Keratinocyte (primary cell): ENCODE measurements at regions not wholly inside any gene's neighbourhood (a gene's known extent, or its start where the extent isn't known, plus 50 kb on each side); places are given as distances from the start of the nearest gene placed in this dataset.

Experiments used
- DNase-seq: peaks from one replicate; pipeline ENCODE4 v3.0.0-alpha.2; 2011; ENCODE audit warnings: low read depth, missing footprints, low spot score
- FAIRE-seq: peaks from 2 replicates; lab custom pipeline; 2011; peaks lifted over from hg19 to GRCh38; lab: Jason Lieb, UNC
- H2AFZ ChIP-seq: 2 replicates; pipeline ENCODE4 v1.6.0; 2012; ENCODE audit warnings: low read length, control low read depth, inconsistent platforms; ENCODE audit not compliant: control insufficient read depth
- H3K27ac ChIP-seq: 2 replicates; pipeline ENCODE4 v1.5.1; 2011; ENCODE audit warnings: low read length; ENCODE audit not compliant: control insufficient read depth, insufficient read depth
- H3K27me3 ChIP-seq: 3 replicates; pipeline ENCODE4 v1.6.0; 2011; ENCODE audit warnings: low read length; ENCODE audit not compliant: control insufficient read depth, insufficient read depth; ENCODE audit errors: extremely low read depth
- H3K36me3 ChIP-seq, 2 experiments: 2 replicates in 1 of 2; 3 replicates in 1 of 2; pipeline ENCODE4 v1.5.1; 2011; ENCODE audit warnings: low read length in 2 of 2, mild to moderate bottlenecking in 1 of 2; ENCODE audit not compliant: control insufficient read depth in 2 of 2, insufficient read depth in 2 of 2; ENCODE audit errors: extremely low read depth in 1 of 2
- H3K4me1 ChIP-seq: 3 replicates; pipeline ENCODE4 v1.5.1; 2011; ENCODE audit warnings: low read length; ENCODE audit not compliant: control insufficient read depth, insufficient read depth; ENCODE audit errors: extremely low read depth
- H3K4me2 ChIP-seq: 3 replicates; pipeline ENCODE4 v1.6.0; 2011; ENCODE audit warnings: low read depth, low read length; ENCODE audit not compliant: control insufficient read depth, insufficient read depth; ENCODE audit errors: extremely low read depth
- H3K4me3 ChIP-seq, 3 experiments: fragments of 200-600 bp in 1 of 3; sonication (generic) in 1 of 3; 2 replicates in 2 of 3; 3 replicates in 1 of 3; pipeline ENCODE4 v1.5.1; 2011 to 2016; ENCODE audit warnings: low read length in 3 of 3, mild to moderate bottlenecking in 3 of 3, control low read depth in 2 of 3, inconsistent platforms in 1 of 3, low read depth in 1 of 3, mixed read lengths in 1 of 3, mixed run types in 1 of 3, moderate library complexity in 1 of 3; ENCODE audit not compliant: control insufficient read depth in 2 of 3, insufficient read depth in 2 of 3; ENCODE audit errors: extremely low read depth in 1 of 3
- H3K79me2 ChIP-seq: 2 replicates; pipeline ENCODE4 v1.6.0; 2012; ENCODE audit warnings: low read length; ENCODE audit not compliant: control insufficient read depth, insufficient read depth
- H3K9ac ChIP-seq: 3 replicates; pipeline ENCODE4 v1.6.0; 2011; ENCODE audit warnings: low read length; ENCODE audit not compliant: control insufficient read depth, insufficient read depth; ENCODE audit errors: extremely low read depth
- H3K9me1 ChIP-seq: 3 replicates; pipeline ENCODE4 v1.6.0; 2011; ENCODE audit warnings: low read length; ENCODE audit not compliant: control insufficient read depth, insufficient read depth; ENCODE audit errors: extremely low read depth
- H3K9me3 ChIP-seq: 2 replicates; pipeline ENCODE4 v1.5.1; 2012; ENCODE audit warnings: low read depth, low read length; ENCODE audit not compliant: control insufficient read depth
- H4K20me1 ChIP-seq: 3 replicates; pipeline ENCODE4 v1.6.0; 2011; ENCODE audit warnings: low read length; ENCODE audit not compliant: control insufficient read depth, insufficient read depth; ENCODE audit errors: extremely low read depth
- EZH2 ChIP-seq: IDR thresholded peaks from one replicate; pipeline ENCODE4 v1.6.1; 2012; ENCODE audit warnings: inconsistent platforms, mild to moderate bottlenecking, low read length, moderate library complexity
- dilution Hi-C: fragments of 300-500 bp; cut with MboI; formaldehyde crosslinking; loops from one replicate; pipeline ENCODE4 v1.7.0; 2020; ENCODE audit warnings: low sequenced_read_pairs; ENCODE audit not compliant: extremely low pct_ligation_motif_present
- TF ChIP-seq, protein P1 (sequence below), 3 experiments: IDR thresholded peaks in 1 of 3; conservative IDR thresholded peaks in 1 of 3; optimal IDR thresholded peaks in 1 of 3; 2 replicates in 2 of 3; 3 replicates in 1 of 3; pipeline versions ENCODE3 to v1.5.1; 2011; ENCODE audit warnings: low read length in 3 of 3, mild to moderate bottlenecking in 3 of 3, moderate library complexity in 2 of 3, control low read depth in 1 of 3, inconsistent platforms in 1 of 3; ENCODE audit not compliant: insufficient read depth in 2 of 3; ENCODE audit errors: extremely low read depth in 1 of 3

GRCh38 chr10:131727560-131727959, 173.2 kb upstream of the PPP2R2D start:
- H3K9me3 ChIP-seq: peaks cover 22% of the 10 kb centered on the region
- H4K20me1 ChIP-seq: no peaks in the 10 kb centered on the region
- dilution Hi-C loops: no loop called here
- no peak overlapping the region for H3K27ac ChIP-seq
- H3K4me3 ChIP-seq: no peak overlapping the region
- no peak for DNase-seq
- no peak overlapping the region for H3K4me2 ChIP-seq
- H3K36me3 ChIP-seq: no peaks in the 10 kb centered on the region
- H3K79me2 ChIP-seq: no peaks in the 10 kb centered on the region
- H3K9ac ChIP-seq: no peak overlapping the region
- H2AFZ ChIP-seq: no peak overlapping the region
- no peaks in the 10 kb centered on the region for H3K27me3 ChIP-seq
- no peaks in the 10 kb centered on the region for H3K4me1 ChIP-seq
- no peaks in the 10 kb centered on the region for H3K9me1 ChIP-seq
- no peak for FAIRE-seq
- TF ChIP-seq EZH2: no peak
- TF ChIP-seq, protein P1, sequence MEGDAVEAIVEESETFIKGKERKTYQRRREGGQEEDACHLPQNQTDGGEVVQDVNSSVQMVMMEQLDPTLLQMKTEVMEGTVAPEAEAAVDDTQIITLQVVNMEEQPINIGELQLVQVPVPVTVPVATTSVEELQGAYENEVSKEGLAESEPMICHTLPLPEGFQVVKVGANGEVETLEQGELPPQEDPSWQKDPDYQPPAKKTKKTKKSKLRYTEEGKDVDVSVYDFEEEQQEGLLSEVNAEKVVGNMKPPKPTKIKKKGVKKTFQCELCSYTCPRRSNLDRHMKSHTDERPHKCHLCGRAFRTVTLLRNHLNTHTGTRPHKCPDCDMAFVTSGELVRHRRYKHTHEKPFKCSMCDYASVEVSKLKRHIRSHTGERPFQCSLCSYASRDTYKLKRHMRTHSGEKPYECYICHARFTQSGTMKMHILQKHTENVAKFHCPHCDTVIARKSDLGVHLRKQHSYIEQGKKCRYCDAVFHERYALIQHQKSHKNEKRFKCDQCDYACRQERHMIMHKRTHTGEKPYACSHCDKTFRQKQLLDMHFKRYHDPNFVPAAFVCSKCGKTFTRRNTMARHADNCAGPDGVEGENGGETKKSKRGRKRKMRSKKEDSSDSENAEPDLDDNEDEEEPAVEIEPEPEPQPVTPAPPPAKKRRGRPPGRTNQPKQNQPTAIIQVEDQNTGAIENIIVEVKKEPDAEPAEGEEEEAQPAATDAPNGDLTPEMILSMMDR (optimal IDR thresholded peaks at IDR 0.05 in 1 of 3, IDR thresholded peaks at IDR 0.05 in 1 of 3, conservative IDR thresholded peaks at IDR 0.05 in 1 of 3; ENCODE audit: extremely low read depth in 1 of 3, insufficient read depth in 2 of 3, low read length in 3 of 3): no peak

DNA sequence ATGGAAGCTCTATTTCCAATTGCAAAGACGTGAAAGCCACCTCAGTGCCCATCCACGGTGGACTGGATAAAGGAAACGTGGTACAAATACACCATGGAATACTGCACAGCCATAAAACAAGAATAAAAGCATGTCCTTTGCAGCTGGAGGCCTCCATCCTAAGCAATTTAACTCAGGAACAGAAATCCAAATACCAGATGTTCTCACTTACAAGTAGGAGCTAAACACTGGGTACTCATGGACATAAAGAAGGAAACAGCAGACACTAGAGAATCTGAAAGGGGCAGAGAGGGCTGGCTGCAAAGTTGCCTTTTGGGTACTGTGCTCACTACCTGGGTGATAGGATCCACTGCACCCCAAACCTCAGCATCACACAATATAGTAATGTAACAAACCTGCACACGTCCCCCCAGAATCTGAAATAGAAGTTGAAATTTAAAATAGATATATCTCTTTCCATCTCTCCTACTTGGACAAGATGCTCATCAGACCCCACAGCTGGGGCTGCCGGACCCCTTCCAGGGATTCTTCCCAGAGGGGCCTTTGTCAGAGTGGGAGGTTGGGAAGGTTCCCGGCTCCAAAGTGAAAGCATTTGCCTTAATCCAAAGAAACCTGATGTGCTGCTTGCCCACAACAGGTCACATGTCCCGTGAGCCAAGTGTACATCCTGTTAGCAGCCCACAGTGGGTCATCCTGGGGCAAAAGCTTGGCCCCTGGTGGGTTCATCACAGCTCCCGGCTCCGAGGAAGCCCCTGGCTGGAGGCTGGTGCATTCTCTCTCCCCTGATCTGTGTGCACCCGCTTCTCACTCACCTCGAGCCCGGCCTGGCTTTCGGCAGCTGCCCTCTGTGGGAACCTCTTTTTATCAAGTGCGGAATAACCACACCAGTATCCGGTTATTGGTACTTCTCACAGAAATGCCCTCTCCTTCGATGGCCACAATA, 172.3 kb upstream of the PPP2R2D start:
- DNase-seq (no peak), FAIRE-seq (no peak)
- Histone ChIP-seq H3K4me3 (no peak overlapping the region), H3K79me2 (no peaks in the 10 kb centered on the region), H3K27ac (no peak overlapping the region), H3K9me3 (peaks cover 22% of the 10 kb centered on the region), H3K27me3 (no peaks in the 10 kb centered on the region), H3K9me1 (no peaks in the 10 kb centered on the region), H4K20me1 (no peaks in the 10 kb centered on the region), H3K4me2 (no peak overlapping the region), H3K4me1 (no peaks in the 10 kb centered on the region), H3K36me3 (no peaks in the 10 kb centered on the region), H2AFZ (no peak overlapping the region), H3K9ac (no peak overlapping the region)
- dilution Hi-C loops: no loop called here
- TF ChIP-seq, protein P1 (optimal IDR thresholded peaks at IDR 0.05 in 1 of 3, IDR thresholded peaks at IDR 0.05 in 1 of 3, conservative IDR thresholded peaks at IDR 0.05 in 1 of 3; ENCODE audit: extremely low read depth in 1 of 3, insufficient read depth in 2 of 3, low read length in 3 of 3): no peak
- TF ChIP-seq EZH2: no peak
